ENCODE measurements at regions not wholly inside any gene's neighbourhood (a gene's known extent, or its start where the extent isn't known, plus 50 kb on each side); places are given as distances from the start of the nearest gene placed in this dataset.

- FAIRE-seq (no peak), DNase-seq (ENCODE audit: low read depth) (no peak)
- Histone ChIP-seq H3K36me3 (ENCODE audit: control insufficient read depth, insufficient read depth, low read length) (no peaks in the 10 kb centered on the region), H3K27me3 (ENCODE audit: control insufficient read depth, insufficient read depth, low read length) (no peaks in the 10 kb centered on the region), H3K4me3 (ENCODE audit: low read depth, low read length) (no peak overlapping the region)
- TF ChIP-seq CTCF (IDR thresholded peaks at IDR 0.05; ENCODE audit: insufficient read depth, low read length, severe bottlenecking), result no peak
These were observed 1366.4 kb upstream of the NUDT12 start for GRCh38 chr5:104928906-104929520.

GRCh38 chr5:104915226-104915625 lies 1352.6 kb upstream of the NUDT12 start:
- DNase-seq (ENCODE audit: low read depth) (no peak), FAIRE-seq (no peak)
- TF ChIP-seq CTCF (IDR thresholded peaks at IDR 0.05; ENCODE audit: insufficient read depth, low read length, severe bottlenecking), result no peak
- Histone ChIP-seq H3K36me3 (ENCODE audit: control insufficient read depth, insufficient read depth, low read length) (no peaks in the 10 kb centered on the region), H3K4me3 (ENCODE audit: low read depth, low read length) (no peak overlapping the region), H3K27me3 (ENCODE audit: control insufficient read depth, insufficient read depth, low read length) (no peaks in the 10 kb centered on the region)

GRCh38 chr5:104914536-104915070 lies 1352.0 kb upstream of the NUDT12 start:
- DNase-seq (ENCODE audit: low read depth), result no peak
- Histone ChIP-seq H3K27me3 (ENCODE audit: control insufficient read depth, insufficient read depth, low read length) (no peaks in the 10 kb centered on the region), H3K36me3 (ENCODE audit: control insufficient read depth, insufficient read depth, low read length) (no peaks in the 10 kb centered on the region), H3K4me3 (ENCODE audit: low read depth, low read length) (no peak overlapping the region)
- no peak for FAIRE-seq
- no peak for TF ChIP-seq CTCF (IDR thresholded peaks at IDR 0.05; ENCODE audit: insufficient read depth, low read length, severe bottlenecking)

GRCh38 chr5:104913841-104914281 lies 1351.3 kb upstream of the NUDT12 start:
- no peak for FAIRE-seq

GRCh38 chr5:104909803-104910202 lies 1347.2 kb upstream of the NUDT12 start:
- Histone ChIP-seq H3K27me3 (ENCODE audit: control insufficient read depth, insufficient read depth, low read length) (no peaks in the 10 kb centered on the region), H3K36me3 (ENCODE audit: control insufficient read depth, insufficient read depth, low read length) (no peaks in the 10 kb centered on the region), H3K4me3 (ENCODE audit: low read depth, low read length) (no peak overlapping the region)
- FAIRE-seq (no peak), DNase-seq (ENCODE audit: low read depth) (no peak)
- no peak for TF ChIP-seq CTCF (IDR thresholded peaks at IDR 0.05; ENCODE audit: insufficient read depth, low read length, severe bottlenecking)

More at GRCh38 chr5:104913841-104914281, 1351.3 kb upstream of the NUDT12 start:
- H3K27me3 ChIP-seq (ENCODE audit: control insufficient read depth, insufficient read depth, low read length), result no peaks in the 10 kb centered on the region
- H3K36me3 ChIP-seq (ENCODE audit: control insufficient read depth, insufficient read depth, low read length), result no peaks in the 10 kb centered on the region
- no peak for DNase-seq (ENCODE audit: low read depth)
- H3K4me3 ChIP-seq (ENCODE audit: low read depth, low read length), result no peak overlapping the region
- no peak for TF ChIP-seq CTCF (IDR thresholded peaks at IDR 0.05; ENCODE audit: insufficient read depth, low read length, severe bottlenecking)

GRCh38 chr5:104904561-104904960 lies 1342.0 kb upstream of the NUDT12 start:
- Histone ChIP-seq H3K4me3 (ENCODE audit: low read depth, low read length) (no peak overlapping the region), H3K36me3 (ENCODE audit: control insufficient read depth, insufficient read depth, low read length) (no peaks in the 10 kb centered on the region), H3K27me3 (ENCODE audit: control insufficient read depth, insufficient read depth, low read length) (no peaks in the 10 kb centered on the region)
- no peak for FAIRE-seq
- no peak for TF ChIP-seq CTCF (IDR thresholded peaks at IDR 0.05; ENCODE audit: insufficient read depth, low read length, severe bottlenecking)
- DNase-seq (ENCODE audit: low read depth), result no peak
